HEK293T (cell line): ENCODE measurements at regions not wholly inside any gene's neighbourhood (a gene's known extent, or its start where the extent isn't known, plus 50 kb on each side); places are given as distances from the start of the nearest gene placed in this dataset.

ENCODE experiments used
- CTCF ChIA-PET: fragments of 350-600 bp; formaldehyde crosslinking; extraction: SDS; loops from one replicate; lab custom pipeline; 2021; ENCODE audit warnings: antibody characterized with exemption, inconsistent platforms; lab: Yijun Ruan, JAX
- POLR2A ChIA-PET: fragments of 350-600 bp; formaldehyde crosslinking; extraction: SDS; loops from one replicate; lab custom pipeline; 2020; ENCODE audit warnings: antibody characterized with exemption, inconsistent platforms; lab: Yijun Ruan, JAX
- DNase-seq: peaks from one replicate; pipeline ENCODE4 v3.0.0; 2012; ENCODE audit warnings: mixed read lengths; ENCODE audit errors: extremely low spot score
- ARNT ChIP-seq: fragments of 450-650 bp; IDR thresholded peaks from 2 replicates; pipeline ENCODE4 v1.6.1; 2017; ENCODE audit warnings: mild to moderate bottlenecking
- BHLHE40 ChIP-seq: fragments of 450-650 bp; IDR thresholded peaks from 2 replicates; pipeline ENCODE4 v1.6.1; 2016; ENCODE audit warnings: mild to moderate bottlenecking, moderate library complexity, borderline replicate concordance
- CTBP1 ChIP-seq: fragments of 450-650 bp; IDR thresholded peaks from 2 replicates; pipeline ENCODE4 v1.6.1; 2016; ENCODE audit warnings: borderline replicate concordance
- ELF4 ChIP-seq: fragments of 450-650 bp; IDR thresholded peaks from 2 replicates; pipeline ENCODE4 v1.6.1; 2017; ENCODE audit warnings: antibody characterized with exemption
- FOXA1 ChIP-seq: fragments of 450-650 bp; IDR thresholded peaks from 2 replicates; pipeline ENCODE4 v1.6.1; 2016; ENCODE audit warnings: mild to moderate bottlenecking
- FOXK2 ChIP-seq: fragments of 450-650 bp; IDR thresholded peaks from 2 replicates; pipeline ENCODE4 v1.6.1; 2016; ENCODE audit warnings: mild to moderate bottlenecking
- FOXM1 ChIP-seq: fragments of 450-650 bp; IDR thresholded peaks from 2 replicates; pipeline ENCODE4 v1.6.1; 2017; ENCODE audit warnings: mild to moderate bottlenecking, borderline replicate concordance
- HDGF ChIP-seq: fragments of 450-650 bp; IDR thresholded peaks from 2 replicates; pipeline ENCODE4 v1.6.1; 2017; ENCODE audit warnings: antibody characterized with exemption, borderline replicate concordance
- L3MBTL2 ChIP-seq: fragments of 450-650 bp; conservative IDR thresholded peaks from 2 replicates; pipeline ENCODE4 v1.6.1; 2016; ENCODE audit warnings: mild to moderate bottlenecking
- LEF1 ChIP-seq: fragments of 450-650 bp; IDR thresholded peaks from 2 replicates; pipeline ENCODE4 v1.6.1; 2017; ENCODE audit warnings: mild to moderate bottlenecking, borderline replicate concordance
- NFRKB ChIP-seq: fragments of 450-650 bp; IDR thresholded peaks from 2 replicates; pipeline ENCODE4 v1.6.1; 2016; ENCODE audit warnings: mild to moderate bottlenecking, moderate library complexity
- SP1 ChIP-seq: fragments of 450-650 bp; IDR thresholded peaks from 2 replicates; pipeline ENCODE4 v1.6.1; 2017
- SUZ12 ChIP-seq: fragments of 450-650 bp; IDR thresholded peaks from 2 replicates; pipeline ENCODE4 v1.6.1; 2016; ENCODE audit warnings: mild to moderate bottlenecking
- TARDBP ChIP-seq: fragments of 450-650 bp; IDR thresholded peaks from 2 replicates; pipeline ENCODE4 v1.6.1; 2016
- ZNF384 ChIP-seq: fragments of 450-650 bp; IDR thresholded peaks from 2 replicates; pipeline ENCODE4 v1.6.1; 2016
- TF ChIP-seq, protein P1 (sequence below): fragments of 450-650 bp; IDR thresholded peaks from 2 replicates; pipeline ENCODE4 v1.6.1; 2016

DNA sequence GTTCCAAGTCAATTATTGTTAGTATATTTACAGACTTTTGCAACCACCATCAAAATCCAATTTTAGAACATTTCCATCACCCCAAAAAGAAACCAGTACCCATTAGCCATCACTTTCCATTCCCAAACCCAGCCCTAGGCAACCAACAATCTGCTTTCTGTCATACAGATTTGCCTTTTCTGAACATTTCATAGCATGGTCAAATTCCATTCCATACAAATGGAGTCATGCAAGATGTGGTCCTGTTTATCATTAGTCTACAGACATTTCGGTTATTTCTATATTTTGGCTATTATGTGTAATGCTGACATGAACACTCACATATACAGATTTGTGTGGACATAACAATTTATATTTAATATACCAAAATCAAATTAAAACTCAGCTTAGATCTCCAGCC is 508.7 kb downstream of the ZNF674 start:
- TF ChIP-seq SUZ12: no peak
- TF ChIP-seq FOXA1: no peak
- no peak for TF ChIP-seq TARDBP
- no peak for TF ChIP-seq FOXK2
- TF ChIP-seq ELF4: no peak
- ChIA-PET CTCF (no interaction called here), POLR2A (no interaction called here)
- DNase-seq: no peak

DNA sequence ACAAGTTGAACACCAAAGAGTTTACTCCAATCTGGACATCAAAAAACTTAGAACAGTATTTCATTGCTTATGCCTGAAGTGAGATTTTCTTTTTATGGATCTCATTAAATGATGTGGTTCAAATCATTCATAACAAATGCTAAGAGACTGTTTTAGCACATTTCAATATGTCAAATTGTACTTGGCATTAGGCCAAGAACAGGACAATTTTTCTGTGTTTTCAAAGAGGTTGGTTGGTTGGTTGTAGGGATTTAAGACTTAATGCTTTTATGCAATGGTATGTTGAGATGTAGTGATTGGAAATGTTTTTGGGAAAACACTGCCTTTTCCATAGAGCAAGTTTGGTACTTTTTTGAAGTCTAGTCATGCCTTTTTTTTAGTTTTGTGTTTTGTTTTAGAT is 510.4 kb downstream of the ZNF674 start:
- ChIA-PET POLR2A (no interaction called here), CTCF (no interaction called here)
- no peak for TF ChIP-seq FOXM1
- no peak for TF ChIP-seq TARDBP
- TF ChIP-seq, protein P1, sequence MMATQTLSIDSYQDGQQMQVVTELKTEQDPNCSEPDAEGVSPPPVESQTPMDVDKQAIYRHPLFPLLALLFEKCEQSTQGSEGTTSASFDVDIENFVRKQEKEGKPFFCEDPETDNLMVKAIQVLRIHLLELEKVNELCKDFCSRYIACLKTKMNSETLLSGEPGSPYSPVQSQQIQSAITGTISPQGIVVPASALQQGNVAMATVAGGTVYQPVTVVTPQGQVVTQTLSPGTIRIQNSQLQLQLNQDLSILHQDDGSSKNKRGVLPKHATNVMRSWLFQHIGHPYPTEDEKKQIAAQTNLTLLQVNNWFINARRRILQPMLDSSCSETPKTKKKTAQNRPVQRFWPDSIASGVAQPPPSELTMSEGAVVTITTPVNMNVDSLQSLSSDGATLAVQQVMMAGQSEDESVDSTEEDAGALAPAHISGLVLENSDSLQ: no peak
- TF ChIP-seq CTBP1: no peak
- TF ChIP-seq NFRKB: no peak
- no peak for TF ChIP-seq FOXA1
- no peak for TF ChIP-seq SP1
- no peak for DNase-seq

DNA sequence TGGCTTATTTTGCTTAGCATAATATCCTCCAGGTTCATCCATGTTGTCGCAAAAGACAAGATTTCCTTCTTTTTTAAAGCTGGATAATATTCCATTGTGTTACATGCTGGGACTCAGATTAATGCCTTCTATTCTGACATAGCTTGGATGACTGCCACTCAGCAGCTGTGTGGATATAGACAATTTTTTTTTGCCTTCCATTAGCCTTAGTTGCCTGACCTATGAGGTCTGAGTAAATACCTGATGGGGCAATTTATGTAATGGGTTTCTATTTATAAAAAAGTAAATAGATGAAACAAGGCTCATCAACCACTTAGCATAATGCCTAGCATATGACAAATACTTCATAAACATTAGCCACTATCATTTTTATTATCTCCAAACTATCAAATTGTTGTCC is 515.4 kb downstream of the ZNF674 start:
- no peak for TF ChIP-seq L3MBTL2
- TF ChIP-seq BHLHE40: no peak
- TF ChIP-seq, protein P1: no peak
- no peak for TF ChIP-seq NFRKB
- TF ChIP-seq FOXM1: no peak
- no peak for TF ChIP-seq ARNT
- no peak for TF ChIP-seq SP1
- TF ChIP-seq ELF4: no peak
- POLR2A ChIA-PET: no interaction called here
- no peak for DNase-seq
- CTCF ChIA-PET: no interaction called here

DNA sequence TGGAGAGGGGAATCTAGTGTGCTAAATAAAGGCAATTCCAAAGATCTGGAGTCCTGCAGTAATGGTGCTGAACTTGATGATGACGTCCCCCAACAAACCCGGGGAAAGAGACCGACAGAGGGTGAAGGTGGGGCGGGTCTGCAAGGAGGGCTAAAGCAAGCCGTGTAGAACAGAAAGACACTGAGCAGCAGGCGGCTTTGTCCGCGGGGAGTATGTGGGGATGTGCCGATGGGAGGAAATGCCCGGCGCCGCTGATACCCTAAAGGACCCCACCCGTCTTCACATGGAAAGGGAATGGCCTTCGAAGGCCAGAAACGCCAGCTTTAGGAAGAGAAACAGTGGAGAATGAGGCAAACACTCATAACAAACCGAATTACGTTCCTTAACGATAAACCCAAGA is 528.9 kb downstream of the ZNF674 start:
- CTCF ChIA-PET: no interaction called here
- TF ChIP-seq SP1: no peak
- TF ChIP-seq ELF4: no peak
- no peak for TF ChIP-seq CTBP1
- TF ChIP-seq L3MBTL2: no peak
- no peak for TF ChIP-seq NFRKB
- TF ChIP-seq BHLHE40: no peak
- TF ChIP-seq FOXK2: no peak
- TF ChIP-seq SUZ12: no peak
- no peak for TF ChIP-seq FOXM1
- no peak for TF ChIP-seq TARDBP
- TF ChIP-seq FOXA1: no peak
- no peak for TF ChIP-seq ARNT
- no peak for TF ChIP-seq LEF1
- TF ChIP-seq ZNF384: no peak
- TF ChIP-seq HDGF: no peak
- TF ChIP-seq, protein P1: no peak
- POLR2A ChIA-PET: interaction anchor here (0.6 kb wide), 1 partner anchor 195 kb away, joined by 3 read pairs; no protein-coding TSS in a partner anchor
- no peak for DNase-seq

DNA sequence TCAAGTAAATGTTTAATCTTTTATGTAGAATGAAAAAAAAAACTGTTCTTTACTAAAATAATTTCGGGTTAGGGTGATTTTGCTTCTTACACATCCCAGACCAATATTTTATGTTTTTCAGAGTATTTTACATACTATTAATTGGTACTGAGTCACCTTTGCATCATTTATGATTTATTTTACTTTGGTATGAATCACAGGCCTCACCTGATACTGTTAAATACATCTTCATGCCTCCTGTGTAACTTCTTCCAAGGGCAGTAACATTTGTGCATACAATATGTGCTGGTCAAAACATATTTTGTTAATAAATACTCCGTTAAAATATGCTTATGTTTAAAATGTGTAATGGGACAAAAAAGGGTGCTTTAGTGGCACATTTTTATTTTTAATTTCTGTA is 529.6 kb downstream of the ZNF674 start:
- TF ChIP-seq, protein P1: no peak
- no peak for TF ChIP-seq LEF1
- no peak for TF ChIP-seq FOXK2
- TF ChIP-seq TARDBP: no peak
- no peak for TF ChIP-seq BHLHE40
- no peak for TF ChIP-seq FOXM1
- TF ChIP-seq SP1: no peak
- TF ChIP-seq ARNT: no peak
- TF ChIP-seq SUZ12: no peak
- TF ChIP-seq NFRKB: no peak
- TF ChIP-seq HDGF: no peak
- no peak for TF ChIP-seq L3MBTL2
- CTCF ChIA-PET: no interaction called here
- no peak for DNase-seq
- POLR2A ChIA-PET: no interaction called here

DNA sequence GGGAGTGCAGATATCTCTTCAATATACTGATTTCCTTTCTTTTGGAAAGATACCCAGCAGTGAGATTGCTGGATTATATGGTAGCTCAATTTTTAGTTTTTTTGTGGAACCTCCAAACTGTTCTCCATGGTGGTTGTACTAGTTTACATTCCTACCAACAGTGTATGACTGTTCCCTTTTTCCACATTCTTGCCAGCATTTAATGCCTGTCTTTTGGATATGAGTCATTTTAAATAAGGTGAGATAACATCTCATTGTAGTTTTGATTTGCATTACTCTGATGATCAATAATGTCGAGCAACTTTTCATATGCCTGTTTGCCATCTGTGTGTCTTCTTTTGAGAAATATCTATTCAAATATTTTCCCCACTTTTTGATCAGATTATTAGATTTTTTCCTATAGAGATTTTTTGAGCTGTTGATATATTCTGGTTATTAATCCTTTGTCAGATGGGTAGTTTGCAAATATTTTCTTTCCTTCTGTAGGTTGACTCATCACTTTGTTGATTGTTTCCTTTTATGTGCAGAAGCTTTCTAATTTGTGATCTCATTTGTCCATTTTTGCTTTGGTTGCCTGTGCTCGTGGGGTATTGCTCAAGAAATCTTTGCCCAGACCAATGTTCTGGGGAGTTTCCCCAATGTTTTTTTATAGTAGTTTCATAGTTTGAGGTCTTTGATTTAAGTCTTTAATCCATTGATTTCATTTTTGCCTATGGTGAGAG is 552.7 kb downstream of the ZNF674 start:
- CTCF ChIA-PET: no interaction called here
- no peak for DNase-seq
- POLR2A ChIA-PET: no interaction called here
- no peak for TF ChIP-seq LEF1
- TF ChIP-seq, protein P1: no peak
- TF ChIP-seq TARDBP: no peak
- no peak for TF ChIP-seq SP1
- no peak for TF ChIP-seq FOXK2
